GM10266 (cell line): ENCODE measurements at regions not wholly inside any gene's neighbourhood (a gene's known extent, or its start where the extent isn't known, plus 50 kb on each side); places are given as distances from the start of the nearest gene placed in this dataset.

Experiments
- DNase-seq: peaks from one replicate; pipeline ENCODE4 v3.0.0; 2012; ENCODE audit errors: extremely low spot score
- TF ChIP-seq, protein P1 (sequence below): IDR thresholded peaks from 2 replicates; pipeline ENCODE4 v1.5.1; 2012; ENCODE audit warnings: mild to moderate bottlenecking, low read depth; ENCODE audit not compliant: control insufficient read depth, insufficient read depth; ENCODE audit errors: missing control alignments

DNA sequence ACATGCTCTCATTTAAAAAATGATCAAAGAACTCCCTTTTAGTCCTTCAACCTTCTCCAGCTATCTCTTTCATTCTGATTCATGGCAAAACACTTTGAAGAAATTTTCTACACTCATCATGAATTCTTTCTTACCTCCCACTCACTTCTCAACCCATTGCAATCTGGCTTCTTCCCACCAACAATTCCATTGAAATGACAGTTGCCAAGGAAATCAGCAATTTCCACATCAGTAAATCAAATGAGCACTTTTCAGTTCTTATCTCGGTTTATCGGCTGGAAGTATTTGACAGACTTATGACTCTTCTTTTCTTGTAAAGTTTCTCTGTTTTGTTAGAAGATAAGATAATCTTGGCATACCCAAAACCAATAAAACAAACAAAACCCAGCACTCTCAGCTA is 99.1 kb upstream of the CACNA2D1 start:
- DNase-seq: no peak
- TF ChIP-seq, protein P1, sequence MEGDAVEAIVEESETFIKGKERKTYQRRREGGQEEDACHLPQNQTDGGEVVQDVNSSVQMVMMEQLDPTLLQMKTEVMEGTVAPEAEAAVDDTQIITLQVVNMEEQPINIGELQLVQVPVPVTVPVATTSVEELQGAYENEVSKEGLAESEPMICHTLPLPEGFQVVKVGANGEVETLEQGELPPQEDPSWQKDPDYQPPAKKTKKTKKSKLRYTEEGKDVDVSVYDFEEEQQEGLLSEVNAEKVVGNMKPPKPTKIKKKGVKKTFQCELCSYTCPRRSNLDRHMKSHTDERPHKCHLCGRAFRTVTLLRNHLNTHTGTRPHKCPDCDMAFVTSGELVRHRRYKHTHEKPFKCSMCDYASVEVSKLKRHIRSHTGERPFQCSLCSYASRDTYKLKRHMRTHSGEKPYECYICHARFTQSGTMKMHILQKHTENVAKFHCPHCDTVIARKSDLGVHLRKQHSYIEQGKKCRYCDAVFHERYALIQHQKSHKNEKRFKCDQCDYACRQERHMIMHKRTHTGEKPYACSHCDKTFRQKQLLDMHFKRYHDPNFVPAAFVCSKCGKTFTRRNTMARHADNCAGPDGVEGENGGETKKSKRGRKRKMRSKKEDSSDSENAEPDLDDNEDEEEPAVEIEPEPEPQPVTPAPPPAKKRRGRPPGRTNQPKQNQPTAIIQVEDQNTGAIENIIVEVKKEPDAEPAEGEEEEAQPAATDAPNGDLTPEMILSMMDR: no peak

DNA sequence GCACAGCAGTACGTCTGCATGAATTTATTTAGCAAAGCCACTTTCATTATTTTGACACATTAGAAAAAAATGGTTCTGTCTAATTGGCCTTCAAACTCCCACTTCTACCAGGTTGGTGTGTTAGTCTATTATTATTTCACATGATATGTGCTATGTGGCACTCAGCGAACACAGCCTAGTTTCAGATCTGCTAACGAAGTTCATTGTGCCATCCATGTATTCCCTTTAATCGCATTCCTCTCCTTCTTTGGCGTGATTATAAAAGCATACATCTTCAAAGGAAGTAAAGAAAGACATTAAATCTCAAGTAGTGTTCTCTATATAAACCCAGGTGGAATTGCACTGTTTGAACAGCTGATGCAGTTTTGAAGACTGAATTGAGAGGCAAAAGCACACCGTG is 96.4 kb upstream of the CACNA2D1 start:
- DNase-seq: no peak
- TF ChIP-seq, protein P1: no peak

DNA sequence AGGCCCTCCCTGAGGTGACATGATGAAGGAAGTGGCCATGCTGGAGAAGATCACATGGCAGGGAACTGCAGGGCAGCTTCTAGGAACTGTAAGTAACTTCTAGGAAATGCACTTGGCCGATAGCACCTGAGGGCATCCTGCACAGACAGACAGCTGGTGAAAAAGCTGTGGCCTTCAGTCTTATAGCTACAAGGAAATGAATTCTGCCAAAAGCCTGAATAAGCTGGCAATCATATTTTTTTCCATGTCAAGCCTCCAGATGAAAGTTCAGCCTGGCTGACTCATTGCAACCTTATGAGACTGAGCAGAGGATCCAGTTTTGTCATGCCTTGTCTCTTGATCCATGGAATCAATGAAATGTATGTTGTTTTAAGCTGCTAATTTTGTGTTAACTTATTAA is 91.1 kb upstream of the CACNA2D1 start:
- TF ChIP-seq, protein P1: no peak
- no peak for DNase-seq

DNA sequence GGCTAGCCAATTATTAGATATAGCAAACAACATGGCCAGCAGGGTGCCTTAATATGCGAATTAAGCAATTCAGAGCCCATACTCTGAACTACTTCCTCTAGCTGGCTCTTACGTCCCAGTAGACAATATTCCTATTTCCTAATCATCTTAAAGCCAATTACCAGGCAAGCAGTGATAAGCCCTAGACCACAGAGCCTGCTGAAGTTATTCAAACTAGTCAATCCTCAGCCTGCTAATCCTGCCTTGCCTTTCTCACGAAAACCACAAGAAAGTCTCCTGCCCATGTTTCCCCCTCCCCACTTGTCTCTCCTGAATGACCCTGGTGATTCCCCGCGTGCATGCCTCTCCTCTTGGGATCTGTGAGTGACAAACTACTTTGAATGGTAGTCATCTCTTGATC is 86.8 kb upstream of the CACNA2D1 start:
- TF ChIP-seq, protein P1: no peak

DNA sequence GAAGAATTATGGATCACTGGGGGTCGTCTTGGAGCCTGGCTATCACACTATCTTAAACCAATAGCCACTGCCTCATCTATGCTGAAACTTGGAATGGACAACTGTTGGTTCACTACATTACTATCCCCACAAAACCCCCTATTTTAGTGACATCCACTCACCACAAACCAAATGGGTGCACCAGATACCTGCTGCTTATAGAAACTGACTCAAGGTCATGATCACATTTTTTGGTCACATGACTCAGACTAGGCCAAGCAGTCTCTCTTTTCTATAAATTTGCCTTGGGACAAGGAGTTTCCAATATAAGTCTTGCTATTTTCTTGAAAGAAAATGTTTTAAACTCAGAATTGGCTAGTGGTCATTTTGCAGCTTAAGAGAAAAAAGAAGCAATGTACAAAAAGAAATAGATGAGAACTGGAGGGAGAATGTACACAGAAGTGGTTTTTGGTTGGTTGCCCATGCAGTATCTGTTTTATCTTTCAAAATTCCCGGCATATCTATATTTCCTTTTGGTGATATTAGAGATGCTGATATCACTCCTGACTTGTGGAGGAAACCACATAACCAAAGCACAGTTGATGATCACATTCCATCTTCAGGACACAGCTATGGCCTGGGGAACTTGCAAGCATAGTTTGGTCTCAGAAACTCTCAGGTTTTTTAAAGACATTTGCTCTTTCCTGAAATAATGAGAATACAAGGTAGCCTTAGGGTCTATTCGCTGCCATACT is 85.2 kb upstream of the CACNA2D1 start:
- TF ChIP-seq, protein P1: no peak
- no peak for DNase-seq

More for the DNA sequence above, 86.8 kb upstream of the CACNA2D1 start:
- DNase-seq: no peak

DNA sequence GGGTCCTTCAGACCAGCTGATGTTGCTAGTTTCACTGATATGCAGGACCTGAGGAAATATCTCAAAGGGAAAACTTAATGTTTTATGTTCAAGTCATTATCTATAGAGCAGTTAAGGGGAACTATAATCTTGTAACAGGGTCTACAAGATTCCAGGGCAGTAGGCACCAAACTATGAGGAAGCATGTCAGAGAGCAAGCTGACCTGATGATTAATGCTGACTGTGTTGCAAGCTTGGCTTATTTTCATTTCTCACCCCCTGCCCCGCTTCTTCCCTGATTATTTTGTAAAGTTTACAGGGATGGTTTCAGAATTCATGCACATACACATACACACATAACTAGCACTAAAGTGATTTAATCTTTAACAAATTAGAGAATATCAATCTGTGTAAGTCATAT is 84.3 kb upstream of the CACNA2D1 start:
- TF ChIP-seq, protein P1: no peak
- no peak for DNase-seq

DNA sequence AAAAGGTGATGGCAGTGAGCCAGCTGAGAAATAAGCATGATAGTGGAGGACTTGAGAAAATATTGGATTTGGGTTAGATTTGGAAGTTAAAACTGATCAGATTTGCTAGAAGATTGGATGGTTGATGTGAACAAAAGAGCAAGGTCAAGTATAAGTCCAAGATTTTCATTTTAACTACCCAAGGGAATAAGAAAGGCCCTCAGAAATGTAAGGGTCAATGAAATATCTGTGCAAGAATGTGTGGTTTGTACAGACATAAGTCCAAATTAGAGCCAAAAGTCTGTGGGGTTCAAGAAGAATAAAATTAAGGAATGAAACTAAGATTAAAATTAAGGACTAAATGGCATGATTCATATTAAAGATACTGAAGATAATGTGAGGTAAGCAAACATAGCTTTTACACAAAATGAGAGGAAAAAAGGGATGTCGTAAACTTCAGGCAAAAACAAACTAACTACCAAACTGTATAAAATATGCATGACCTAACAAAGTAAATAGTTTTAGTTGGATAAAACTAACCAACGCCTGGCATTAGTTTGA is 78.4 kb upstream of the CACNA2D1 start:
- TF ChIP-seq, protein P1: no peak
- DNase-seq: no peak
